ENCODE measurements at regions not wholly inside any gene's neighbourhood (a gene's known extent, or its start where the extent isn't known, plus 50 kb on each side); places are given as distances from the start of the nearest gene placed in this dataset.
"Not testable (repeated sequence)": the region's sequence is repeated elsewhere in the genome, so short reads cannot be mapped to it uniquely, and the experiment has no call there.

GRCh38 chr14:65976761-65977404 lies 509.3 kb upstream of the CCDC196 start:
- TF ChIP-seq, protein P1, sequence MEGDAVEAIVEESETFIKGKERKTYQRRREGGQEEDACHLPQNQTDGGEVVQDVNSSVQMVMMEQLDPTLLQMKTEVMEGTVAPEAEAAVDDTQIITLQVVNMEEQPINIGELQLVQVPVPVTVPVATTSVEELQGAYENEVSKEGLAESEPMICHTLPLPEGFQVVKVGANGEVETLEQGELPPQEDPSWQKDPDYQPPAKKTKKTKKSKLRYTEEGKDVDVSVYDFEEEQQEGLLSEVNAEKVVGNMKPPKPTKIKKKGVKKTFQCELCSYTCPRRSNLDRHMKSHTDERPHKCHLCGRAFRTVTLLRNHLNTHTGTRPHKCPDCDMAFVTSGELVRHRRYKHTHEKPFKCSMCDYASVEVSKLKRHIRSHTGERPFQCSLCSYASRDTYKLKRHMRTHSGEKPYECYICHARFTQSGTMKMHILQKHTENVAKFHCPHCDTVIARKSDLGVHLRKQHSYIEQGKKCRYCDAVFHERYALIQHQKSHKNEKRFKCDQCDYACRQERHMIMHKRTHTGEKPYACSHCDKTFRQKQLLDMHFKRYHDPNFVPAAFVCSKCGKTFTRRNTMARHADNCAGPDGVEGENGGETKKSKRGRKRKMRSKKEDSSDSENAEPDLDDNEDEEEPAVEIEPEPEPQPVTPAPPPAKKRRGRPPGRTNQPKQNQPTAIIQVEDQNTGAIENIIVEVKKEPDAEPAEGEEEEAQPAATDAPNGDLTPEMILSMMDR (IDR thresholded peaks at IDR 0.05; ENCODE audit: low read depth, low read length, missing control alignments): no peak
- no peak overlapping the region for H3K4me3 ChIP-seq (replicated peaks; ENCODE audit: low read depth, low read length)
- no peak for DNase-seq (ENCODE audit: extremely low read depth, low read depth)

GRCh38 chr14:65981192-65981843 lies 504.9 kb upstream of the CCDC196 start:
- H3K4me3 ChIP-seq (replicated peaks; ENCODE audit: low read depth, low read length): no peak overlapping the region
- TF ChIP-seq, protein P1 (IDR thresholded peaks at IDR 0.05; ENCODE audit: low read depth, low read length, missing control alignments): no peak
- no peak for DNase-seq (ENCODE audit: extremely low read depth, low read depth)

DNA sequence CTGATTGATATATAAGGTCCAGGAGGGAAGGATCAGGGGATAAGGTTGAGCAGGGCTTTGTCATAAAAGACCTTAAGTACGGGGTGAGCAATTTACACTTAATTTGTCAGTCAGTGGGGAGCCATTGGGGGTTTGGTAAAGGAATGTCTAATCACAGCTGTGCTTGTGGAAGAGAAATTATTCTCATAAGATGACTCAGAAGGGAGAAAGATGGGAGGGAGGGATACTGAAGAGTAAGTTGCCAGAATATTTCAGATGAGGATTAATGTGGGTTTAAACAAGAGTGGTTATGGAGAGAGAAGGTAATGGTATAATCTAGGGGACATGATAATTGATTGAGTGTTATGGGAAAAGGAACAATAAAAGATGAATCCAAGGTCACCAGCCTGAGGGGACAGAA lies 500.1 kb upstream of the CCDC196 start:
- DNase-seq (ENCODE audit: extremely low read depth, low read depth): no peak
- H3K4me3 ChIP-seq (replicated peaks; ENCODE audit: low read depth, low read length): no peak overlapping the region
- TF ChIP-seq, protein P1 (IDR thresholded peaks at IDR 0.05; ENCODE audit: low read depth, low read length, missing control alignments): no peak

DNA sequence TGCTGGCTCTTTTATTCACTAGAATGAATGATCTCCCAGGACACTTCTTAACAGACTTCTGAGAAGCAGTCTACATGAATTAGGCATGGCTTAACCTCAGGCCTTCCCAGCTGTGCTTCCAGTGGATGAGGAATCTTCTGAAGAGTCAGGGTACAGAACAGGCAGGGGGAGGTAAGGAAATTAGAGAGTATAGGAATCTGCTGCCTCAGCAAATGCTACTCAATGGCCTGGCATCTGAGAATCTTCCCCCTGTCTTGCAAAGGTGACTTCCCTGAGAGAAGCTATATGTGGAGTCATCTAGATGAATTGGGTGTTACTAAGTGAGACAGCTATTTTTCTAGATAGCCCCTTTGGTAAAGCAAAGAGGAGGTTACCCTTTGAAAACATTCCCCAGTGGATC lies 496.2 kb upstream of the CCDC196 start:
- TF ChIP-seq, protein P1 (IDR thresholded peaks at IDR 0.05; ENCODE audit: low read depth, low read length, missing control alignments): no peak
- no peak overlapping the region for H3K4me3 ChIP-seq (replicated peaks; ENCODE audit: low read depth, low read length)
- DNase-seq (ENCODE audit: extremely low read depth, low read depth): no peak

GRCh38 chr14:65991104-65991503 lies 495.1 kb upstream of the CCDC196 start:
- TF ChIP-seq, protein P1 (IDR thresholded peaks at IDR 0.05; ENCODE audit: low read depth, low read length, missing control alignments): no peak
- no peak for DNase-seq (ENCODE audit: extremely low read depth, low read depth)
- no peak overlapping the region for H3K4me3 ChIP-seq (replicated peaks; ENCODE audit: low read depth, low read length)

DNA sequence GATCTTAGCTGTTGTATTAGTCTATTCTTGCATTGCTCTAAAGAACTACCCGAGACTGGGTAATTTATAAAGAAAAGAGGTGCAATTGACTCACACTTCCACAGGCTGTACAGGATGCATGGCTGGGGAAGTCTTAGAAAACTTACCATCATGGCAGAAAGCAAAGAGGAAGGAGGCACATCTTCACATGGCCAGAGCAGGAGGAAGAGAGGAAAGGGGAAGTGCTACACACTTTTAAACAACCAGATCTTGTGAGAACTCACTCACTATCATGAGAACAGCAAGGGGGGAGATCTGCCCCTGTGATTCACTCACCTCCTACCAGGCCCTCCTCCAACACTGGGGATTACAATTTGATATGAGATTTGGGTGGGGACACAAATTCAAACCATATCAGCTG lies 494.2 kb upstream of the CCDC196 start:
- not testable (repeated sequence) for DNase-seq (ENCODE audit: extremely low read depth, low read depth); H3K4me3 ChIP-seq (replicated peaks; ENCODE audit: low read depth, low read length)

DNA sequence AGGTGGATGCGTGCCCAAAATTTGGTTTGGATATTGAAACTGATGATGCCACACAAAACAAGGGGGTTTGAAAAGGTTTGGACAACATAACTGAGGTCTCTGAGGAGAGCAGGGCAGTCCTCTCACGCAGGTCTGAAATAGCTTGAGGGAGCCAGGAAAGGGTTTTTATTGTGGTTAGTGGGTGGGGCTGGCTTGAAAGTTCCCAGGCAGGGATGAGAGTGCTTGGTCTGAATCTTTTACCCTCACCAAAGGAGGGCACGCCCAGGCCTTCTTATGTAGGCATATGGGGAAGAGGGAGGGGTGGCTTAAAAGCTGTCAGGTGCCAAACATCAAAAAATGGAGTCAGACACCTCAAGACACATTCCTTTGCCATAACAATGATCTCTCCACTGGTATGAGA lies 493.1 kb upstream of the CCDC196 start:
- DNase-seq (ENCODE audit: extremely low read depth, low read depth): no peak
- no peak overlapping the region for H3K4me3 ChIP-seq (replicated peaks; ENCODE audit: low read depth, low read length)
- TF ChIP-seq, protein P1 (IDR thresholded peaks at IDR 0.05; ENCODE audit: low read depth, low read length, missing control alignments): no peak

All from HFF-Myc (cell line).